Fibroblast of lung (primary cell): ENCODE measurements at regions not wholly inside any gene's neighbourhood (a gene's known extent, or its start where the extent isn't known, plus 50 kb on each side); places are given as distances from the start of the nearest gene placed in this dataset.

Experiments used
- DNase-seq, 2 donors: peaks; one replicate each; pipeline versions ENCODE4 v3.0.0 to v3.0.0-alpha.2; 2010; ENCODE audit warnings: low read depth in 2 of 2
- H2AFZ ChIP-seq: 2 replicates; pipeline ENCODE4 v1.5.1; 2012; ENCODE audit warnings: low read length, control low read depth, inconsistent platforms
- H3K27ac ChIP-seq: 2 replicates; pipeline ENCODE4 v1.5.1; 2011; ENCODE audit warnings: low read length, control low read depth; ENCODE audit not compliant: insufficient read depth
- H3K27me3 ChIP-seq: 2 replicates; pipeline ENCODE4 v1.5.1; 2011; ENCODE audit warnings: mild to moderate bottlenecking, low read length; ENCODE audit not compliant: control insufficient read depth, insufficient read depth
- H3K36me3 ChIP-seq: 2 replicates; pipeline ENCODE4 v1.5.1; 2011; ENCODE audit warnings: low read length; ENCODE audit not compliant: control insufficient read depth, insufficient read depth
- H3K4me1 ChIP-seq: 2 replicates; pipeline ENCODE4 v1.5.1; 2011; ENCODE audit warnings: low read length; ENCODE audit not compliant: control insufficient read depth, insufficient read depth; ENCODE audit errors: extremely low read depth
- H3K4me2 ChIP-seq: 2 replicates; pipeline ENCODE4 v1.5.1; 2011; ENCODE audit warnings: low read length, control low read depth; ENCODE audit not compliant: insufficient read depth; ENCODE audit errors: extremely low read depth
- H3K4me3 ChIP-seq, 4 experiments: fragments of 200-600 bp in 1 of 4; sonication (generic) in 1 of 4; replicated peaks in 1 of 4; 2 replicates each; pipeline ENCODE4 v1.5.1; 2011 to 2016; ENCODE audit warnings: low read length in 4 of 4, low read depth in 3 of 4, mild to moderate bottlenecking in 3 of 4, control low read depth in 2 of 4, inconsistent platforms in 1 of 4, mixed read lengths in 1 of 4; ENCODE audit not compliant: insufficient read depth in 1 of 4; ENCODE audit errors: control extremely low read depth in 1 of 4
- H3K79me2 ChIP-seq: 2 replicates; pipeline ENCODE4 v1.5.1; 2012; ENCODE audit warnings: mild to moderate bottlenecking, low read length, inconsistent platforms; ENCODE audit not compliant: control insufficient read depth, insufficient read depth
- H3K9ac ChIP-seq: 2 replicates; pipeline ENCODE4 v1.5.1; 2011; ENCODE audit warnings: mild to moderate bottlenecking, low read length, control low read depth; ENCODE audit not compliant: insufficient read depth
- H3K9me3 ChIP-seq: 2 replicates; pipeline ENCODE4 v1.5.1; 2012; ENCODE audit warnings: low read depth, low read length; ENCODE audit not compliant: control insufficient read depth, insufficient read depth
- H4K20me1 ChIP-seq: 2 replicates; pipeline ENCODE4 v1.5.1; 2011; ENCODE audit warnings: low read length; ENCODE audit not compliant: control insufficient read depth, insufficient read depth; ENCODE audit errors: extremely low read depth
- CTCF ChIP-seq, 2 donors: IDR thresholded peaks in 1 of 2; conservative IDR thresholded peaks in 1 of 2; 1 replicate in 1 of 2; 2 replicates in 1 of 2; pipeline ENCODE4 v1.5.1; 2011 to 2012; ENCODE audit warnings: low read length in 2 of 2, control low read depth in 1 of 2, inconsistent platforms in 1 of 2, low read depth in 1 of 2, mild to moderate bottlenecking in 1 of 2
- EZH2 ChIP-seq: IDR thresholded peaks from 2 replicates; pipeline ENCODE4 v1.5.1; 2012; ENCODE audit warnings: low read length, control low read depth, mild to moderate bottlenecking; ENCODE audit errors: missing control alignments

DNA sequence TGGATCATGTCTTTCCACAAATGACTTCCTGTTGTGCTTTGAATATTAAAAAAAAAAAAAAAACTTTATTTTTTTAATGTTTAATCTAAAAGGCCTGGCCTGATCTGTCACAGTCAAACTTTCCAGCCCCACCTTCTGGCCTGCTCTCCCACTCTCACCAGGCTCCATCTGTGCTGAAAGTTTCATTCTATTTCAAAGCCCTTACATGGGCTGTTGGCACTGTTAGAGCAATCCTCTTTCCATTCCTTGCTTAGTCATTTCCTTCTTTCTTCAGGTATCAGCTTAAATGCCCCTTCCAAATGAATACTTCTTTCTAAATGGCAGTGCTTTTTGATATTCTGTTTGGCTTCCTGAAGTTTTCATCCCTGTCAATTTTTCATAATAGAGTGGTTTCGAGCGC lies 1104.8 kb upstream of the C9orf72 start:
- Histone ChIP-seq H4K20me1 (no peaks in the 10 kb centered on the region), H3K4me1 (no peaks in the 10 kb centered on the region), H2AFZ (no peak overlapping the region), H3K79me2 (no peaks in the 10 kb centered on the region), H3K27me3 (no peaks in the 10 kb centered on the region), H3K4me3 (no peak overlapping the region), H3K36me3 (no peaks in the 10 kb centered on the region), H3K4me2 (no peak overlapping the region), H3K9ac (no peak overlapping the region), H3K27ac (no peak overlapping the region), H3K9me3 (no peaks in the 10 kb centered on the region)
- no peak for DNase-seq
- TF ChIP-seq EZH2 (no peak), CTCF (conservative IDR thresholded peaks at IDR 0.05 in 1 of 2, IDR thresholded peaks at IDR 0.05 in 1 of 2; ENCODE audit: low read depth in 1 of 2, low read length in 2 of 2) (no peak)

- no peak for DNase-seq
- H3K4me2 ChIP-seq: no peak overlapping the region
- no peaks in the 10 kb centered on the region for H3K79me2 ChIP-seq
- H4K20me1 ChIP-seq: no peaks in the 10 kb centered on the region
- H3K4me3 ChIP-seq: no peak overlapping the region
- H3K9ac ChIP-seq: no peak overlapping the region
- no peaks in the 10 kb centered on the region for H3K4me1 ChIP-seq
- TF ChIP-seq EZH2 (no peak), CTCF (conservative IDR thresholded peaks at IDR 0.05 in 1 of 2, IDR thresholded peaks at IDR 0.05 in 1 of 2; ENCODE audit: low read depth in 1 of 2, low read length in 2 of 2) (no peak)
- no peak overlapping the region for H2AFZ ChIP-seq
- H3K27ac ChIP-seq: no peak overlapping the region
- H3K36me3 ChIP-seq: no peaks in the 10 kb centered on the region
- H3K9me3 ChIP-seq: no peaks in the 10 kb centered on the region
- no peaks in the 10 kb centered on the region for H3K27me3 ChIP-seq
Measured at GRCh38 chr9:28688172-28688571, 1114.9 kb upstream of the C9orf72 start.

DNA sequence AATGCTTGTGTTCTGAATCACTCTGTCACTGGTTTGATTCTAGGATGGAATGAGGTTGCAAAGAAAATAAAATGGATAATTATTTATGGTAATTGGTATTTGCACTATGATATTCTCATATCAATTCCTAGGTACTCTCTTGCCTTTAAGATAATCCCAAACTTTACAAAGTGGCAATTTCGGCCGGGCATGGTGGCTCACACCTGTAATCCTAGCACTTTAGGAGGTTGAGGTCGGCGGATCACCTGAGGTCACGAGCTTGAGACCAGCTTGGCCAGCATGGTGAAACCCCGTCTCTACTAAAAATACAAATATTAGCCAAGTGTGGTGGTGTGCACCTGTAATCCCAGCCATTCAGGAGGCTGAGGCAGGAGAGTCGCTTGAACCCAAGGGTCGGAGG lies 1118.7 kb upstream of the C9orf72 start:
- Histone ChIP-seq H3K4me2 (no peak overlapping the region), H3K9ac (no peak overlapping the region), H3K79me2 (no peaks in the 10 kb centered on the region), H3K4me1 (no peaks in the 10 kb centered on the region), H2AFZ (no peak overlapping the region), H3K27me3 (no peaks in the 10 kb centered on the region), H3K36me3 (no peaks in the 10 kb centered on the region), H3K4me3 (no peak overlapping the region), H4K20me1 (no peaks in the 10 kb centered on the region), H3K9me3 (no peaks in the 10 kb centered on the region), H3K27ac (no peak overlapping the region)
- no peak for TF ChIP-seq CTCF (conservative IDR thresholded peaks at IDR 0.05 in 1 of 2, IDR thresholded peaks at IDR 0.05 in 1 of 2; ENCODE audit: low read depth in 1 of 2, low read length in 2 of 2)
- TF ChIP-seq EZH2: no peak
- DNase-seq: no peak
